GM18499 (cell line): ENCODE measurements at regions not wholly inside any gene's neighbourhood (a gene's known extent, or its start where the extent isn't known, plus 50 kb on each side); places are given as distances from the start of the nearest gene placed in this dataset.
"Not testable (repeated sequence)": the region's sequence is repeated elsewhere in the genome, so short reads cannot be mapped to it uniquely, and the experiment has no call there.

Source experiments
- ATAC-seq: cut with Tn5 transposase; IDR thresholded peaks from one replicate; pipeline ENCODE4 v1.9.1; 2021; ENCODE audit warnings: moderate number of reproducible peaks; ENCODE audit not compliant: insufficient read depth, unreplicated experiment

GRCh38 chr4:189810318-189811181, 130.1 kb upstream of the FRG1 start:
- not testable (repeated sequence) for ATAC-seq

- ATAC-seq, result no peak
Measured at GRCh38 chr4:189815404-189816192, 125.1 kb upstream of the FRG1 start.

GRCh38 chr4:189822326-189822725, 118.3 kb upstream of the FRG1 start:
- ATAC-seq, result no peak

- ATAC-seq, result no peak
Measured at GRCh38 chr4:189823591-189823990, 117.1 kb upstream of the FRG1 start.

GRCh38 chr4:189825466-189825865, 115.2 kb upstream of the FRG1 start:
- no peak for ATAC-seq

GRCh38 chr4:189826657-189827056, 114.0 kb upstream of the FRG1 start:
- no peak for ATAC-seq

- ATAC-seq, result no peak
Measured at GRCh38 chr4:189828081-189828697, 112.5 kb upstream of the FRG1 start.

GRCh38 chr4:189832528-189832927, 108.1 kb upstream of the FRG1 start:
- ATAC-seq, result no peak

- ATAC-seq, result no peak
Measured at GRCh38 chr4:189834616-189835015, 106.1 kb upstream of the FRG1 start.

- no peak for ATAC-seq
Measured at GRCh38 chr4:189835505-189835904, 105.2 kb upstream of the FRG1 start.

- ATAC-seq, result no peak
Measured at GRCh38 chr4:189837471-189837870, 103.2 kb upstream of the FRG1 start.

GRCh38 chr4:189838821-189839497, 101.7 kb upstream of the FRG1 start:
- no peak for ATAC-seq

GRCh38 chr4:189840356-189840755, 100.3 kb upstream of the FRG1 start:
- ATAC-seq, result no peak

- no peak for ATAC-seq
Measured at GRCh38 chr4:189843413-189844009, 97.2 kb upstream of the FRG1 start.

- no peak for ATAC-seq
Measured at GRCh38 chr4:189845145-189845846, 95.4 kb upstream of the FRG1 start.

- not testable (repeated sequence) for ATAC-seq
Measured at GRCh38 chr4:189846094-189846493, 94.6 kb upstream of the FRG1 start.

- not testable (repeated sequence) for ATAC-seq
Measured at GRCh38 chr4:189846608-189847007, 94.1 kb upstream of the FRG1 start.

GRCh38 chr4:189848672-189849071, 92.0 kb upstream of the FRG1 start:
- not testable (repeated sequence) for ATAC-seq

GRCh38 chr4:189850239-189850856, 90.3 kb upstream of the FRG1 start:
- ATAC-seq, result no peak
